ENCODE measurements at regions not wholly inside any gene's neighbourhood (a gene's known extent, or its start where the extent isn't known, plus 50 kb on each side); places are given as distances from the start of the nearest gene placed in this dataset.

DNA sequence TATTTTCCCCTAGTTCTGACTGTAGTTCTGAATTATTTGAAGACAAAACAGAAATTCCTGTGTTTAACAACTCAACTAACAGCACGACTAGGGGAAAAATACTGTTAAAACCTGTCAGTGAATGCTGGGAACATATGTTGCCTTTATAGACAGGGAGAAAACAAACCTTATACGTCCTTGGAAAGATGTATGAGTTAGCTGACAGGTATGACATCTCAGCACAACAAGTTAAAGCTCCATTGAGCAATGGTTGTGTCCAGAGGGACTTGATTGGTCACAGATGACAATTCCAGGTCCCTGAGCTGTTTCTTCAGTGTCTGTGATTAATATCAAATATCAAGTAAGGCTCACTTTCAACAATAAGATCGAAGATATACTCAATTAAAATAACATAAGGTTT is 58.2 kb upstream of the DDIT4L start:
- CTCF ChIA-PET = interaction anchor here (0.7 kb wide), 1 partner anchor 11 kb away, joined by 4 read pairs; no protein-coding TSS in a partner anchor
- TF ChIP-seq, protein P1, sequence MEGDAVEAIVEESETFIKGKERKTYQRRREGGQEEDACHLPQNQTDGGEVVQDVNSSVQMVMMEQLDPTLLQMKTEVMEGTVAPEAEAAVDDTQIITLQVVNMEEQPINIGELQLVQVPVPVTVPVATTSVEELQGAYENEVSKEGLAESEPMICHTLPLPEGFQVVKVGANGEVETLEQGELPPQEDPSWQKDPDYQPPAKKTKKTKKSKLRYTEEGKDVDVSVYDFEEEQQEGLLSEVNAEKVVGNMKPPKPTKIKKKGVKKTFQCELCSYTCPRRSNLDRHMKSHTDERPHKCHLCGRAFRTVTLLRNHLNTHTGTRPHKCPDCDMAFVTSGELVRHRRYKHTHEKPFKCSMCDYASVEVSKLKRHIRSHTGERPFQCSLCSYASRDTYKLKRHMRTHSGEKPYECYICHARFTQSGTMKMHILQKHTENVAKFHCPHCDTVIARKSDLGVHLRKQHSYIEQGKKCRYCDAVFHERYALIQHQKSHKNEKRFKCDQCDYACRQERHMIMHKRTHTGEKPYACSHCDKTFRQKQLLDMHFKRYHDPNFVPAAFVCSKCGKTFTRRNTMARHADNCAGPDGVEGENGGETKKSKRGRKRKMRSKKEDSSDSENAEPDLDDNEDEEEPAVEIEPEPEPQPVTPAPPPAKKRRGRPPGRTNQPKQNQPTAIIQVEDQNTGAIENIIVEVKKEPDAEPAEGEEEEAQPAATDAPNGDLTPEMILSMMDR (IDR thresholded peaks at IDR 0.05; ENCODE audit: insufficient read depth, low read depth, low read length) = no peak
- no peaks in the 10 kb centered on the region for H3K36me3 ChIP-seq (ENCODE audit: control insufficient read depth, insufficient read depth, low read length)
- POLR2A ChIA-PET = no interaction called here
- H3K27me3 ChIP-seq (ENCODE audit: control insufficient read depth, insufficient read depth, low read length) = no peaks in the 10 kb centered on the region
- no peak for DNase-seq (ENCODE audit: low read depth)
- H3K4me3 ChIP-seq (ENCODE audit: low read depth, low read length) = no peak overlapping the region

DNA sequence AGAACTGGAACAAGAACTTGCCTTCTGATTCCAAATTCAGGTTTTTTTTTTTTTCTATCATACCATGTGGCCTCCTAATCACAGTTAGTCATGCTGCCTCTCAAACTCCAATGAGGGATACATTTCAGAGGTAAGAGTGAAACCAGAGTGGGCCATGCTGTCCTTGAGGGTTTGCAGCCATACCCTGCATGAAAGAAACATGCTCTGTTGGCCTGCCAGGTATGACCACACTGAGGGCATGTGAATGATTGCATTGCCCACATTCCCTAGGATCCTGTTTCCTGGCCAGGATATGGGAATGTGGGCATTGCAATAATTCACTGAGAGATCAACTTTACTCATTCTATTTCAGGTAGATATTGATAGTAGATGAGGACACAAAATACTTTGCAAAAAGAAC is 56.4 kb upstream of the DDIT4L start:
- TF ChIP-seq, protein P1 (IDR thresholded peaks at IDR 0.05; ENCODE audit: insufficient read depth, low read depth, low read length) = no peak
- CTCF ChIA-PET = no interaction called here
- Histone ChIP-seq H3K27me3 (ENCODE audit: control insufficient read depth, insufficient read depth, low read length) (no peaks in the 10 kb centered on the region), H3K36me3 (ENCODE audit: control insufficient read depth, insufficient read depth, low read length) (no peaks in the 10 kb centered on the region), H3K4me3 (ENCODE audit: low read depth, low read length) (no peak overlapping the region)
- DNase-seq (ENCODE audit: low read depth) = no peak
- POLR2A ChIA-PET = no interaction called here

DNA sequence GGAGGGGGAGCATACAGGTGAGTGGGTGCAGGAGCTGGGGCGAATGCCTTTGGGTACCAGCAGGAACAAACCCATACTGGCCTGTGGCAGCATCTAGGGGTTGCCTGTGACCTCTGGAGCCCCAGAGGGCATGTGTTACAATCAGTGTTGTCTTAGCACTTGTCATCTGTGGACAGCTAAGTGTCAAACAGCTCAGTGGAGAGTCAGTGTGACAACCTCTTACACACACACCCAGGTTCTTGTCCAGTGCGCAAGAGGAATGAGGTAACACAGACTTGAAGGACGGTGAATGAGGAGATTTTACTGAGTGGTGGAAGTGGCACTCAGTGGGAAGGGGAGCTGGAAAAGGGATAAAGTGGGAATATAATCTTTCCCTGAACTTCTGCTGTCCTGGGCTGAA is 54.1 kb upstream of the DDIT4L start:
- TF ChIP-seq, protein P1 (IDR thresholded peaks at IDR 0.05; ENCODE audit: insufficient read depth, low read depth, low read length) = no peak
- POLR2A ChIA-PET = no interaction called here
- Histone ChIP-seq H3K27me3 (ENCODE audit: control insufficient read depth, insufficient read depth, low read length) (no peaks in the 10 kb centered on the region), H3K36me3 (ENCODE audit: control insufficient read depth, insufficient read depth, low read length) (no peaks in the 10 kb centered on the region), H3K4me3 (ENCODE audit: low read depth, low read length) (no peak overlapping the region)
- DNase-seq (ENCODE audit: low read depth) = no peak
- CTCF ChIA-PET = no interaction called here
